ENCODE measurements at regions not wholly inside any gene's neighbourhood (a gene's known extent, or its start where the extent isn't known, plus 50 kb on each side); places are given as distances from the start of the nearest gene placed in this dataset.

DNA sequence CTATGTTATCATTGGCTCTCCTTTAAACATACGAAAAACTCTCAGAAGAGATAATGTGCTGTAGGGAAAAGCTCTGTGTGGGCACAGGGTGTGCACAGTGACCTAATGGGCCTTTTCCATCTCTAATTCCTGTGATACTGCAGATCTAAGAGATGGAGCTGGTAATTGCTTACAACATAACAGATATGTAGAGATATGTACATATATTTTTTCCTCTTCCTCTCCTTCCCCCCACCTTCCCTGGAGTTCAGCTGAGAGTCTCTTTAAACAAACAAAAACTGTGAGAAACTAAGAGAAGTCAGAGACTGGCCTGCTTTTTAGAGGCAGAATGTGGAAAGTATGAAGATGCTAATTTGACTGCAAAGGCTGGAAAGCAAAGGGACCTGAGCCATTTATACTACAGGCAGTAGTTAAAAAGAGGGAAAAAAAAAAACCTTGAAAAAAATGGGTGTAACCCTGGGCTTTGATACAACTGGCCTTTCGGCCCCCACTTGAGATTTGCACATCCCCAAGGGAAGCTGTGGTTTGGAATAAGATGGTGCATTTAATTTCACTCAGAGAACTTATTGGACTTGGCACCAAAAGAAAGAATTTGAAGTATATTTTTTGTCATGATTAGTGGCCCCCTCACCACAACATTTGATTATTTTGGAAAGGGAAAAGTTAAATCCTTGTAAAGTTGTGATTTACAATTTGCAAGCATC lies 502.2 kb upstream of the ZEB2 start:
- DNase-seq: peak; percentile 35

GRCh38 chr2:145020694-145021093 lies 500.8 kb upstream of the ZEB2 start:
- peak; percentile 47 for DNase-seq

GRCh38 chr2:145020139-145020538 lies 500.2 kb upstream of the ZEB2 start:
- DNase-seq: no peak

GRCh38 chr2:145018502-145018901 lies 498.6 kb upstream of the ZEB2 start:
- DNase-seq: no peak

- no peak for DNase-seq
These were observed 497.2 kb upstream of the ZEB2 start for GRCh38 chr2:145017149-145017548.

DNA sequence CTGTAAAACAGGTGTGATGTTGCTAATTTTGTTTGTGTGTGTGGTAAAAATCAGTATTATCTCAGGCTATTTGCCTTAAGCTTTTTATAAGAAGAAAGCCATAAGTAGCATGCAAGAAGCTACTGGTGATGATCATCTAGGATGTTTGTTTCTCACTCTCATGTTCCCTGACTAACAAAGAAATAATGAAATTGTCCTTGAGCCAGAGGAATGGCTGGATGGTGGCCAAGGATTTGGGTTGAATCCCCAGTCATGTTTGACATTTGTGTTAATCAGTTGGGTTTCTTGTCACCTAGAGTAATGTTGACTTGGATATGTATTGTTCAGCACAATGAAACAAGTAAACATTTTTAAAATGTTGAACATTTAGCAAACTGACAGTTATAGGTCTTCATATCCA lies 496.8 kb upstream of the ZEB2 start:
- DNase-seq: no peak

GRCh38 chr2:145015561-145015960 lies 495.6 kb upstream of the ZEB2 start:
- DNase-seq: peak; percentile 58

- DNase-seq: no peak
These were observed 492.9 kb upstream of the ZEB2 start for GRCh38 chr2:145012806-145013205.

- DNase-seq: peak; percentile 53
These were observed 492.3 kb upstream of the ZEB2 start for GRCh38 chr2:145012214-145012670.

GRCh38 chr2:145010635-145011034 lies 490.7 kb upstream of the ZEB2 start:
- no peak for DNase-seq

DNA sequence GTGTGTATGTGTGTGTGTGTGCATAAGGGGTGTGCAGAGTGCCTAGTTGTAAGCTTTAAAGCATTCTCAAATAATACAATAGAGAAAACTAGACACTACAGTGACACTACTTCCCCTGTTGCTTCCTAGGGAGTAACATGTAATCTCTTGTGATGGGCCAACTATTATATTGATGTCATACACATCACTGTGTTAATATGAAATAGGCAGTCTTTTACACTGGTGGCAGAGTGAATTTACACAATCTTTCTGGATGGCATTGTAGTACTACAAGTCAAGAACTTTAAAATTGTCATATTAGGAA lies 488.0 kb upstream of the ZEB2 start:
- DNase-seq: no peak

DNA sequence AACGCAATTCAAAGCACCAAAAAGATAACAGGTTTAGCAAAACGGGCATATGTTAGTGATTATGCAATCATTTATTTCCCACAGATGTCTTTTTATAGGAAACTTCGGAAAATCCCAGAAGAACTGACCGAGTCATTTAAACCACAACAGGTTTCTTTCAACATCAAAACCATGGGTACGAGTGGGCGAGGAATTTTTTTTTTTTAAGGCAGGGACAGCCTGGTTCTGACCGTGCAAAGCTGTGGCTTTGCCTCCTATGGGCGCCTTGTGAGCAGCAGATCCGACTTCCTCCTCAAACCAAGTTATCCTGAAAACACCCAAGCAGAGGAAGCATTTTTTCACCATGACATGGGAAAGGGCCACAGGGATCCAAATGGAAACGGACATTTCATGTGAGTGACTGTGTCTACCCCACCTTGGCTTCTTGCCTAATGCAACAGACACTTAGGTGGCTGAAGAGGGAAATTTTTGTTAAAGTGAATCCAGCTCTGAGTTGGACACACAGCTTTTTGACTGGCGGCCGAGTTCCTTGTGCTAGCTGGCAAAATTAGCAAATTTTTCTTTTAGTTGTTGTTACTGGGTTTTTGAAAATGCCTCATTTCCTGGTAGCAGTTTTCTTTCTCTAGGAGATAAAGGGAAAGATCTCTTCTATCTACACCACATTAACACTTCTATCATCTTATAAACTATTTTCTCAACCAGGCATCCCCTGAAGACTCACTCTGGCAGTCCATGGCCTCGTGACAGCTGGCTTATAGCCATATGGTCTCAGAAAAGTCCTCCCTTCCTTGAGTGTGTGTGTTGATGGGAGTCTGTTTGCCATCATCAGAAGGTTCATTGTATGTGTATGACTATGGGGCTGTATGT lies 487.4 kb upstream of the ZEB2 start:
- DNase-seq: peak; percentile 100

DNA sequence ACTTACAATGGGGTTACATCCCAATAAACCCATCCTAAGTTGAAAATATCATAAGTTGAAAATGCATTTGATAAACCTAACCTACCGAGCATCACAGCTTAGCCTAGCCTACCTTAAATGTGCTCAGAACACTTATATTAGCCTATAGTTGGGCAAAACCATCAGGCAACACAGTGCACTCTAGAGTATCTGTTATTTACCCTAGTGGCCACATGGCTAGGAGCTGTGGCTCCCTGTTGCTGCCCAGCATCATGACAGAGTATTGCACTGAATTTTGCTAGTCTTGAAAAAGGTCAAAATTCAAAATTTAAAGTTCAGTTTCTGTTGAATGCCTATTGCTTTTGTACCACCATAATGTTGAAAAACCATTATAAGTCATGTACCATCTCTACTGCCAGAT lies 482.7 kb upstream of the ZEB2 start:
- no peak for DNase-seq

DNA sequence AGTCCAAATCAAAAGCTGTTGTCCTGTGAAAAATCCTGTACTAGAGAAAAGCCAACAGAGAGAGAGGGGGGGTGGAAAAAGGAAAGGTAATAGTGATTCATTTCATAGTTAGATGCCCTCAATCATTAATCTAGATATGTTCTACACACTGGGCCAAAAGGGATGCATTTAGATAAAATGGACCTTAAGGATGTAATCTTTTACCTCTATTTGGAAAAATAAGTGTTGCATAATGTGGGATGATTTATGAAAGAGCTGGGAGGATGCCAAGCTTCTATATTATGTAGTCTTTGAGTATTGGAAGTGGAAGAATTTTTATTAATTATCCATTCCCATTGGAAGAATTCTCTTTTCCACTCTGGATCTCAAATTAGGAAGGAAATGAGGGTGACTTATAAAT lies 480.5 kb upstream of the ZEB2 start:
- DNase-seq: no peak

DNA sequence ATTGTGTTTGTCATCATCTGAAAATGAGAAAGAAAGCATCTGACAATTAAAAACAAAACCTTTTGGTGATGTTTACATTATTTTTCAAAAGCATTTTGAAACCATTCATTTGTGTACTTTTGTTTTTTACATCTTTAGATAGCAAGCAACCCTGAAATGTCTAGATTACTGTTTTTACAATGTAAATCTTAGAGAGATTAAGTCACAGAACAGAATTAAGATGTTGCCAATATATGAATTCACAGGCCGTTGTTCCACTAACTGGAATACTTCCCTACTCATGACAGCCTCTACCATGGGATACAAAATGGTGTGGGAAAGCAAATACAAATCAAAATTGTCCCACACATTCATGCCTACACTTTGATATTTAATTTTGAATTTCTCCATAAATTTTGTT lies 480.0 kb upstream of the ZEB2 start:
- DNase-seq: no peak

DNA sequence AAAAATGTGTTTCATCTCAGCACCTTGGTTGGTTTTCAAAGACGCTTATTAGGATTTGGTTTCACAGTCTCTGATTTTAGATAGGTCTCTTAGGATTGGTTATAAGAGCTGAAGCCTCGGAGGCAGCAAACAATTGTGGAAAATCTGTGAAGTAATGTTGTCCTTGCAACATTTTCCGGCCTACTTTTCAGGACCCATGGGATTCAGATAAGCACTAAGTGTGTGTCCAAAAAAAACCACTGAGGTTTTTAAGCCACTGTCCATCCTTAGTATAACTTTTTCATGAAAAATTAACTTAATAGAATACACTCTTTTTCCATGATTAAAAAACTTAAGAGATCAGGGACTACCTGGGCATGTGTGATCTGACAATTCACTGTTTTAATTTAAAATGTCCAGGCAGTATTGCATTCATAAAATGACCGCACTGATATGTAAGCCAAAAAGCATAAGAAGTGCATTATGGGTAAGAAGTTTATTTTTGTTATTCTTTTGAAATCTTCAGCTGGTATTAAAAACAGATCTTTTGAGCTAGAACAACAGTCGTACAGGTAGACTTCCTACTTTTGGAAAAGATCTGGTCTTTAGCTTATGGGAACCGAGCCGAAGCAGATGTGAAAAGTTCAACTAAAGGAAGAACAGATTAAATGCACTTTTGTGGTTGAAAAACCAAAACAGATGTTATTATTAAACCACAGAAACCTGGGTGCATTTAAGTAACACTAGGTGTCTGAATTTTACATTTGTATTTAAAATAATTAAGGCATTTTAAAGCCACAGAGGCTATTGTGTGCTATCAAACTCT lies 479.4 kb upstream of the ZEB2 start:
- no peak for DNase-seq

GRCh38 chr2:144998435-144998834 lies 478.5 kb upstream of the ZEB2 start:
- no peak for DNase-seq

DNA sequence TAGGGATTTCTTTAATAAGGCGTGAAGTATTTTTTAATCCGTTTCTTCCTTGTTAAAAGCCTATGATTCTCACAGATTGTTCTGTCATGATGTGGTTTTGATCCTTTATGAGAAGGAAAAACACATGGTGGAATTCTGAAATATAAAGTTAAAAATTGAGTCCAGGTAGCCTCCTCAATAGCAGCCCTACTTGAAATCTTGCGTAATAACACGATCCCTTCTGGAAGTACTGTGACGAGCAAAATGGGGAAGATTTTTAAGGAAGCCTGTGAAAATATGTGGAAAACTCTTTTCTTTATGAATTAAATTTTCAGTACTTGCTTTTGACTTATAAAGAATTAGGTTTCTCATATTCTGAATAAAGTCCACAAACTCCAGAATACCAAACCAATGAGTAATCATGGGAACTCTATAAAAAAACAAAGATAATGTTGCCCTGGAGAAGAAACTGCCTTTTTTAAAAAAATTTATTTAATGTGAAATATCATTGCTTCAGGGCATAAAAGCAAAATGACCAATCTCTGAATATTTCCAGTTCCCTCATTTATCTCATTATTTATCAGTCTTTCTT lies 476.4 kb upstream of the ZEB2 start:
- peak; percentile 90 for DNase-seq

DNA sequence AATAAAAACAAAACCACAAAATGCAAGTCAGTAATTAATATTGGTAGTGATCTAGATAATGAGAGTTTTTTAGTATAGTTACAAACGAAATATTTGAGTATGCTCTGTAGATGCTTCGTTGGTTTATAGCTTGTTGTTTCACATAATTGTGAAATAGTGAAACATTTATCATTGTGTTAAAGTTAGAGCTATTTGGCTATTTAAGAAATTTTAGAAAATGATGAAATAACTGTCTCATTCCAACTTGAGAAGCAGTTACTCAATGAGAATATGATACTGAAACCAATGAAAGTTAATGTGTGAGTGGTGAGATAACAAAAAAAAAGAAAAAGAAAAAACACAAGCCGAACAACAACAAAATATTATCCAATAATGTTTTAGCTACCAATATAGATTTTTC lies 475.6 kb upstream of the ZEB2 start:
- no peak for DNase-seq

DNA sequence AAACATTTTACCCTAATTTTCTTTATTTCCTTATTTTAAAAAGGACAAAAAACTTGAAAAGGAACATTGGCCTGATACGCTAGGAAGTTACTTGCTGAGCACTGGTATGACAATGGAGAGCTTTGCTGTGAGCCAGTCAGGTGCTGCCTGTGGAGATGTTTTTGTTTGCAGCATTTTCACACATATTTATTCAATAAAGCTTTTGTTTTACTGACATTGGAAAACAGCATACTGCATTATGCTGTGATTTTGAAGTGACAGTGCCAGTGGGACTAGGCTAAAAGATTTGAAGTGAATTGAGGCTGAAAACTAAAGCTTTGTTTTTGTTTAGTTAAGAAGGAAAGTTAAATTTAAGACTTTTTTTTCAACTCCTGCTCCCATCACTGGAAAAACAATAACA lies 470.7 kb upstream of the ZEB2 start:
- DNase-seq: no peak

- DNase-seq: no peak
These were observed 469.8 kb upstream of the ZEB2 start for GRCh38 chr2:144989579-144990270.

- no peak for DNase-seq
These were observed 468.7 kb upstream of the ZEB2 start for GRCh38 chr2:144988591-144988990.
